Activated CD8-positive, alpha-beta T cell treated with anti-CD3 and anti-CD28 coated beads for 36 hours (primary cell): ENCODE measurements at regions not wholly inside any gene's neighbourhood (a gene's known extent, or its start where the extent isn't known, plus 50 kb on each side); places are given as distances from the start of the nearest gene placed in this dataset.

Source experiments
- ATAC-seq: fragments of 200-7000 bp; cut with Tn5 transposase; one replicate; pipeline ENCODE4 v1.10.0; 2021; ENCODE audit warnings: mild to moderate bottlenecking, moderate library complexity
- CTCF ChIA-PET: fragments of 350-600 bp; sonication (Branson Sonifier 250); formaldehyde crosslinking; loops from one replicate; lab custom pipeline; 2021; ENCODE audit warnings: antibody characterized with exemption; lab: Charles Lee
- POLR2A ChIA-PET: fragments of 350-600 bp; sonication (Branson Sonifier 250); formaldehyde crosslinking; loops from one replicate; lab custom pipeline; 2021; ENCODE audit warnings: antibody characterized with exemption; lab: Charles Lee
- DNase-seq: peaks from one replicate; pipeline ENCODE4 v3.0.0-alpha.2; 2020
- H3K27ac Mint-ChIP-seq: one replicate; pipeline ENCODE4 v1.8.0; 2021; ENCODE audit warnings: mild to moderate bottlenecking, mixed read lengths
- H3K27me3 Mint-ChIP-seq: one replicate; pipeline ENCODE4 v1.8.0; 2021; ENCODE audit warnings: mixed read lengths
- H3K36me3 Mint-ChIP-seq: one replicate; pipeline ENCODE4 v1.8.0; 2021; ENCODE audit warnings: low read depth, mixed read lengths
- H3K4me1 Mint-ChIP-seq: one replicate; pipeline ENCODE4 v1.8.0; 2021; ENCODE audit warnings: low read depth, mixed read lengths
- H3K4me3 Mint-ChIP-seq: one replicate; pipeline ENCODE4 v1.8.0; 2021; ENCODE audit warnings: mild to moderate bottlenecking, moderate library complexity, mixed read lengths
- H3K9me3 Mint-ChIP-seq: one replicate; pipeline ENCODE4 v1.8.0; 2021; ENCODE audit warnings: mixed read lengths
- intact Hi-C: fragments of 100-400 bp; cut with micrococcal nuclease; formaldehyde crosslinking; loops from one replicate; pipeline ENCODE4 v1.10.0; 2022
- TF ChIP-seq, protein P1 (sequence below): fragments of 200-600 bp; IDR thresholded peaks from one replicate; pipeline ENCODE4 v1.8.0; 2022; ENCODE audit warnings: antibody characterized with exemption, mild to moderate bottlenecking

DNA sequence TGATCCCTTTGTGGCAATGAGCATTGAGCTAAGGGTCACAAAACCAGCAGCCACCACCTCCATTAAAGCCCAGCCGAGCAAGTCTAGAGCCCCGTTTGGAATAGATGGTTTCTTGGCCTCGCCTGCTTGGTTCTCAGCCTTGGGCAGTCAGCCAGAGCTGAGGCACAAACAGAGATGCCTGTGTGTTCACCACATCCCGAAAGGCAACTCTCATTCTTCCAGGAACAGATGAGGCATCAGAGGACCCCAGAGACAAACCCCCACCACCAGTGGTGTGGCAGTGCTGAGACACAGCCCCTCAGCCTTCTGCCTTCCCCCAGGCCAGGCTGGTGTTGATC, 203.3 kb upstream of the ZMIZ1 start:
- DNase-seq: no peak
- POLR2A ChIA-PET: no interaction called here
- peaks cover 2% of the 10 kb centered on the region for H3K27me3 Mint-ChIP-seq
- no peaks in the 10 kb centered on the region for H3K4me1 Mint-ChIP-seq
- H3K36me3 Mint-ChIP-seq: no peaks in the 10 kb centered on the region
- ATAC-seq: no peak
- no peak overlapping the region for H3K4me3 Mint-ChIP-seq
- no peak overlapping the region for H3K27ac Mint-ChIP-seq
- CTCF ChIA-PET: no interaction called here
- intact Hi-C loops: no loop called here
- no peaks in the 10 kb centered on the region for H3K9me3 Mint-ChIP-seq
- TF ChIP-seq, protein P1, sequence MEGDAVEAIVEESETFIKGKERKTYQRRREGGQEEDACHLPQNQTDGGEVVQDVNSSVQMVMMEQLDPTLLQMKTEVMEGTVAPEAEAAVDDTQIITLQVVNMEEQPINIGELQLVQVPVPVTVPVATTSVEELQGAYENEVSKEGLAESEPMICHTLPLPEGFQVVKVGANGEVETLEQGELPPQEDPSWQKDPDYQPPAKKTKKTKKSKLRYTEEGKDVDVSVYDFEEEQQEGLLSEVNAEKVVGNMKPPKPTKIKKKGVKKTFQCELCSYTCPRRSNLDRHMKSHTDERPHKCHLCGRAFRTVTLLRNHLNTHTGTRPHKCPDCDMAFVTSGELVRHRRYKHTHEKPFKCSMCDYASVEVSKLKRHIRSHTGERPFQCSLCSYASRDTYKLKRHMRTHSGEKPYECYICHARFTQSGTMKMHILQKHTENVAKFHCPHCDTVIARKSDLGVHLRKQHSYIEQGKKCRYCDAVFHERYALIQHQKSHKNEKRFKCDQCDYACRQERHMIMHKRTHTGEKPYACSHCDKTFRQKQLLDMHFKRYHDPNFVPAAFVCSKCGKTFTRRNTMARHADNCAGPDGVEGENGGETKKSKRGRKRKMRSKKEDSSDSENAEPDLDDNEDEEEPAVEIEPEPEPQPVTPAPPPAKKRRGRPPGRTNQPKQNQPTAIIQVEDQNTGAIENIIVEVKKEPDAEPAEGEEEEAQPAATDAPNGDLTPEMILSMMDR: no peak

DNA sequence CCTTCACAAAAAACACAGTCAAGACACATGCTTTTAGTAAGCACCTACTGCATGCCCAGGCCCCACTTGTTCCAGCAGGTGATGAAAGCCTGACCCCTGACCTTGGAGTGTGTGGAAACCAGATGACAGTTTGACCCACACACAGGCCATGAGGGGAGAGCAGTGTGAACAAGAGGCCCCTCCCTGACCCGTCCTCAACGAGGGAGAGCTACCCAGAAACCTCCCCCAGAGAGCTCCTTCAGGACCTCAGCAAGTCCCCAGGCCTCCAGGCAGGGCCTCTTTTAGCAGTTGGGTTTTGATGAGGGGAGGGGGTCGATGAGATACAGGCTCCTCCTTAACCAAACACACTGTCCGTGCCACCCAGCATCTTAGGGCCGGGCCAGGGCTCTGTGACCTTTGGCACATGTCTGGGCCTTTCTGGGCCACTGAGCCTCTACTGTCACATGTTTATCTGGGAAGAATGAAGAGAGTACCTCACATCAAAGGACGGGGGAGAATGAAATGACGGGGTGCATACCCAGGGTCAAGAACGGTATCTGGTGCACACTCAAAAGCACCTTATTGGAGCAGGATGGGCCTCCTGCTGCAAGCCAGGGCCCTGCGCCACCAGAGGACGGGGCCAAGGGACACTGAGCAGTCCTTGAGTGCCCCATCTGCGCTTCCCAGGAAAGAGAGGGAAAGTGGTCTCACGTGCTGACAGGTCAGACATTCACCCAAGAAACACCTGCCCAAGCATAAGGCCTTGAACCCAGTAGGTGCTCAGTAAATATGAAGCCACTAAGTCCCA, 202.6 kb upstream of the ZMIZ1 start:
- POLR2A ChIA-PET: no interaction called here
- CTCF ChIA-PET: no interaction called here
- H3K27me3 Mint-ChIP-seq: peaks cover 4% of the 10 kb centered on the region
- no peak overlapping the region for H3K4me3 Mint-ChIP-seq
- H3K9me3 Mint-ChIP-seq: no peaks in the 10 kb centered on the region
- H3K36me3 Mint-ChIP-seq: no peaks in the 10 kb centered on the region
- H3K4me1 Mint-ChIP-seq: no peaks in the 10 kb centered on the region
- TF ChIP-seq, protein P1: no peak
- H3K27ac Mint-ChIP-seq: no peak overlapping the region
- ATAC-seq (no peak), DNase-seq (no peak)
- intact Hi-C loops: no loop called here

DNA sequence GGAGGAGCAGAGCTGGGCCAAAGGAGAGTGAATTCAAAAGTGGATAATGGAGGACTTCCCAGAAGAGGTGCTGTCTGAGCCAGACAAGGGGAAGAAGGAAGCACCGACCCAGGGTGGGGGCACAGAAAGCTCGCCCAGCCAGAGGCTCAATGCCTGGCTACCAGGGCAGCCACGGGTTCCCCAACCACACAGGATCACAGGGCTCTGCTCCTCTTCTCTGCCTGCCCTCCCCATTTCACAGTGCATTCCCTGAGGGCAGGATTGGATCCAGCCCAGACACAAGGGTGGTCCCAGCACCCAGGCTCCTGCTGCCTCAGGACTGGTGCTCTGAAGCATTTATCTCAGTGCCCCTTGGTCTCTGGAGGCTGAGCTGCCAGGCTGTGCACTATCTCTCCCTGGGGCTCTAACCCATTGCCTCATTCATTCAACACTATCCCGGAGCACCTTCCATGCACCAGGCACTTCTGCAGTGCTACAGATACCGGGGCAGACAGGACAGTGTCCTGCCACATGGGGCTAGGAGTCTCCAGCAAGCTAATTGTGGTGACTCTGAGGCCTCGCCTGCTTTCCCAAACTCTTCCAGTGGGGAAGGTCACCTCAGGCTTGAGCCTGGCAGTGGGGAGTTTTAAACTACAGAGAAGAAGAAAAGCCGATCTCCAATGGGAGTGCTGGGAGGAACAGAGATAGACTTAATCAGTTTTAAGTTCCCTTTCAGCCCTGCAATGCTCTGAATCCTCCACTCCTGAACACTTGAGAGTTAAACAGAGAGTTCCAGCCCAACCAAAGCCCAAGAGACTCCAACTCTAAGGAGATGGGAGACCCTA, 201.8 kb upstream of the ZMIZ1 start:
- DNase-seq (no peak), ATAC-seq (no peak)
- H3K9me3 Mint-ChIP-seq: no peaks in the 10 kb centered on the region
- H3K27me3 Mint-ChIP-seq: peaks cover 8% of the 10 kb centered on the region
- CTCF ChIA-PET: no interaction called here
- H3K4me3 Mint-ChIP-seq: no peak overlapping the region
- no peak overlapping the region for H3K27ac Mint-ChIP-seq
- no peaks in the 10 kb centered on the region for H3K36me3 Mint-ChIP-seq
- H3K4me1 Mint-ChIP-seq: no peaks in the 10 kb centered on the region
- intact Hi-C loops: no loop called here
- TF ChIP-seq, protein P1: no peak
- POLR2A ChIA-PET: no interaction called here

DNA sequence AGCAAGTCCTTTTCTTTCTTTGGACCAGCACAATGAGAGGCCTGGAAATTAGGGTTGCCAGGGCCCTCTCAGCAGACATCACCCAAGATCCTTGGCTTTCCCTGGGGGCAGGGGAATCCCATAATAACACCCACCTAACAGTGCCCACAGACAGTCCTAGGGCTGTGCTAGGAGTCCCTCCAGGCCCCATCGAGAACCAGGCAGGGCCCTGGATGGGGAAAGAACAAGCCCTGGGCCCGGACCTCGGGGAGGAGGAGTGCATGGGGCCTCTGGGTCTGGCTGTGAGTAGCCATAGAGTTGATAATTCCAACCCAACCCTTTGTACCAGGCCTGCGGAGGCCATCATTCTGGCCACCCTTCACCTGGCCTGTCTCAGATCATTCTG, 201.2 kb upstream of the ZMIZ1 start:
- CTCF ChIA-PET: no interaction called here

DNA sequence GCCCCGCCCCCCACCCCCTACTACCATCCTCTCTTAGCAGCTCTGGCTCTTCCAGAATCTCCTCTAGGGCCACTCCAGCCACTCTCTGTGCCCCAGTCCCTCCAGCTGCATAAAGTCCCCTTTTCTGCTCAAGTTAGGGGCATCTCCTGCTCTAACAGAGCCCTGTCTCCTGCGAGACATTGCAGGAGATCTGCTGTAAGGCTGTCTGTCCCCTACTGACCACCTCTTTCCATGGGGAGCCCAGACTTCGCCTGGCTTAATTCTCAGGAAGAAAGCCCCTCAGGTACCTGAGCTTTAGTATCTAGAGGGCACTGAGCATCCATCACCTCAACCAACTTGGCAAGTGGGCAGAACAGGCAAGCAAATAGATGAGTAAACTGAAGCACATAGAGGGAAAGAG, 200.7 kb upstream of the ZMIZ1 start:
- H3K27me3 Mint-ChIP-seq: peaks cover 10% of the 10 kb centered on the region
- intact Hi-C loops: no loop called here
- H3K36me3 Mint-ChIP-seq: no peaks in the 10 kb centered on the region
- no peak overlapping the region for H3K4me3 Mint-ChIP-seq
- no peaks in the 10 kb centered on the region for H3K9me3 Mint-ChIP-seq
- H3K27ac Mint-ChIP-seq: no peak overlapping the region
- TF ChIP-seq, protein P1: no peak
- DNase-seq: no peak
- no peaks in the 10 kb centered on the region for H3K4me1 Mint-ChIP-seq
- ATAC-seq: no peak
- CTCF ChIA-PET: no interaction called here
- POLR2A ChIA-PET: no interaction called here

More for the DNA sequence above, 201.2 kb upstream of the ZMIZ1 start:
- DNase-seq: no peak
- Mint-ChIP-seq H3K4me3 (no peak overlapping the region), H3K27ac (no peak overlapping the region), H3K36me3 (no peaks in the 10 kb centered on the region), H3K27me3 (peaks cover 10% of the 10 kb centered on the region), H3K4me1 (no peaks in the 10 kb centered on the region), H3K9me3 (no peaks in the 10 kb centered on the region)
- intact Hi-C loops: no loop called here
- TF ChIP-seq, protein P1: no peak
- no peak for ATAC-seq
- POLR2A ChIA-PET: no interaction called here
